Right lobe of liver (tissue), 6 donors: ENCODE measurements at regions not wholly inside any gene's neighbourhood (a gene's known extent, or its start where the extent isn't known, plus 50 kb on each side); places are given as distances from the start of the nearest gene placed in this dataset.

Experiments used
- ATAC-seq, 4 donors: fragments of 200-7000 bp; cut with Tn5 transposase; one replicate each; pipeline ENCODE4 v1.9.1; 2020; ENCODE audit warnings: mild to moderate bottlenecking in 4 of 4, moderate library complexity in 4 of 4
- DNase-seq, 3 donors: peaks; one replicate each; pipeline ENCODE4 v3.0.0-alpha.2; 2020
- H3K27ac ChIP-seq, 3 donors: fragments of 200-600 bp; one replicate each; pipeline ENCODE4 v1.8.0; 2022
- H3K27me3 ChIP-seq, 2 donors: fragments of 200-600 bp; one replicate each; pipeline ENCODE4 v1.8.0; 2022
- H3K36me3 ChIP-seq, 4 donors: fragments of 200-600 bp; sonication (generic) in 1 of 4; one replicate each; pipeline versions ENCODE4 v1.5.1 to v1.8.0; 2017 to 2022; ENCODE audit warnings: control low read depth in 1 of 4
- H3K4me1 ChIP-seq, 4 donors: fragments of 200-600 bp; sonication (generic) in 1 of 4; one replicate each; pipeline versions ENCODE4 v1.5.1 to v1.8.0; 2017 to 2022; ENCODE audit warnings: control low read depth in 1 of 4
- H3K4me3 ChIP-seq, 3 donors: fragments of 200-600 bp; one replicate each; pipeline ENCODE4 v1.8.0; 2022
- H3K9me3 ChIP-seq, 4 donors: fragments of 200-600 bp; sonication (generic) in 1 of 4; one replicate each; pipeline versions ENCODE4 v1.5.1 to v1.8.0; 2017 to 2022; ENCODE audit warnings: control low read depth in 1 of 4
- CTCF ChIP-seq, 4 donors: fragments of 200-600 bp in 3 of 4; fragments of 450-650 bp in 1 of 4; IDR thresholded peaks; one replicate each; pipeline versions ENCODE4 v1.5.1 to v1.8.0; 2016 to 2022; ENCODE audit warnings: antibody characterized with exemption in 4 of 4, mild to moderate bottlenecking in 2 of 4
- POLR2A ChIP-seq: fragments of 450-650 bp; IDR thresholded peaks from one replicate; pipeline ENCODE4 v1.6.1; 2017; ENCODE audit warnings: antibody characterized with exemption, mild to moderate bottlenecking
- WGBS: methylation state at CpG from one replicate; pipeline ENCODE4 v1.1.6; 2018; ENCODE audit warnings: low coverage, low lambda C conversion rate; ENCODE audit not compliant: insufficient coverage; ENCODE audit errors: missing lambda C conversion rate; 5-methylcytosine and 5-hydroxymethylcytosine counted together
- intact Hi-C, 2 donors: fragments of 100-400 bp; cut with DNase I; formaldehyde crosslinking; loops; one replicate each; pipeline versions ENCODE4 v1.11.2 to v1.14.1; 2022
- donor health status: DM: no; HTN: yes; CAD: no.
- donor health status: DM: no; HTN: no; CAD: no.
- donor health status: DM: no; HTN: no; CAD: no.
- donor health status: DM: no; HTN: yes; CAD: no.
- donor health status: DM: no; HTN: yes; CAD: no.

- intact Hi-C loops = no loop called here
- Histone ChIP-seq H3K9me3 (no peaks in the 10 kb centered on the region), H3K27me3 (no peaks in the 10 kb centered on the region), H3K27ac (no peak overlapping the region), H3K4me3 (no peak overlapping the region), H3K36me3 (no peaks in the 10 kb centered on the region), H3K4me1 (no peaks in the 10 kb centered on the region)
- no peak for ATAC-seq
- no peak for TF ChIP-seq CTCF (IDR thresholded peaks at IDR 0.05)
- no peak for TF ChIP-seq POLR2A
- no peak for DNase-seq
- 25% methylated on average over 3 of the region's 3 CpGs for WGBS
These were observed 276.1 kb upstream of the NCAM1 start for GRCh38 chr11:112685111-112685510.

GRCh38 chr11:112689851-112690250 is 271.4 kb upstream of the NCAM1 start:
- no peak for DNase-seq
- intact Hi-C loops = no loop called here
- Histone ChIP-seq H3K27me3 (no peaks in the 10 kb centered on the region), H3K27ac (no peak overlapping the region), H3K36me3 (no peaks in the 10 kb centered on the region), H3K4me3 (no peak overlapping the region), H3K4me1 (no peaks in the 10 kb centered on the region), H3K9me3 (no peaks in the 10 kb centered on the region)
- TF ChIP-seq CTCF (IDR thresholded peaks at IDR 0.05) = no peak
- no peak for TF ChIP-seq POLR2A
- 70% methylated on average over 6 of the region's 6 CpGs for WGBS
- no peak for ATAC-seq

- no peaks in the 10 kb centered on the region for H3K27me3 ChIP-seq
- intact Hi-C loops = no loop called here
- ATAC-seq (no peak), DNase-seq (no peak)
- H3K4me1 ChIP-seq = no peaks in the 10 kb centered on the region
- H3K36me3 ChIP-seq = no peaks in the 10 kb centered on the region
- H3K27ac ChIP-seq = no peak overlapping the region
- no peak overlapping the region for H3K4me3 ChIP-seq
- TF ChIP-seq POLR2A (no peak), CTCF (IDR thresholded peaks at IDR 0.05) (no peak)
- H3K9me3 ChIP-seq = no peaks in the 10 kb centered on the region
- WGBS = 73% methylated on average over 2 of the region's 2 CpGs
These were observed 267.4 kb upstream of the NCAM1 start for GRCh38 chr11:112693781-112694180.

- H3K4me1 ChIP-seq = no peaks in the 10 kb centered on the region
- no peak overlapping the region for H3K27ac ChIP-seq
- intact Hi-C loops = no loop called here
- no CpG with 5 or more reads among the region's 1 CpG for WGBS
- H3K4me3 ChIP-seq = no peak overlapping the region
- DNase-seq (no peak), ATAC-seq (no peak)
- H3K9me3 ChIP-seq = no peaks in the 10 kb centered on the region
- H3K27me3 ChIP-seq = no peaks in the 10 kb centered on the region
- TF ChIP-seq CTCF (IDR thresholded peaks at IDR 0.05) (no peak), POLR2A (no peak)
- no peaks in the 10 kb centered on the region for H3K36me3 ChIP-seq
These were observed 267.0 kb upstream of the NCAM1 start for GRCh38 chr11:112694245-112694644.

- intact Hi-C loops = no loop called here
- no peaks in the 10 kb centered on the region for H3K9me3 ChIP-seq
- no peak for ATAC-seq
- no peak for DNase-seq
- no peak overlapping the region for H3K4me3 ChIP-seq
- H3K27me3 ChIP-seq = no peaks in the 10 kb centered on the region
- no peaks in the 10 kb centered on the region for H3K4me1 ChIP-seq
- TF ChIP-seq POLR2A = no peak
- no peak for TF ChIP-seq CTCF (IDR thresholded peaks at IDR 0.05)
- WGBS = 67% methylated on average over 3 of the region's 3 CpGs
- H3K36me3 ChIP-seq = no peaks in the 10 kb centered on the region
- no peak overlapping the region for H3K27ac ChIP-seq
These were observed 266.4 kb upstream of the NCAM1 start for GRCh38 chr11:112694813-112695212.
